ENCODE measurements at regions not wholly inside any gene's neighbourhood (a gene's known extent, or its start where the extent isn't known, plus 50 kb on each side); places are given as distances from the start of the nearest gene placed in this dataset.

DNA sequence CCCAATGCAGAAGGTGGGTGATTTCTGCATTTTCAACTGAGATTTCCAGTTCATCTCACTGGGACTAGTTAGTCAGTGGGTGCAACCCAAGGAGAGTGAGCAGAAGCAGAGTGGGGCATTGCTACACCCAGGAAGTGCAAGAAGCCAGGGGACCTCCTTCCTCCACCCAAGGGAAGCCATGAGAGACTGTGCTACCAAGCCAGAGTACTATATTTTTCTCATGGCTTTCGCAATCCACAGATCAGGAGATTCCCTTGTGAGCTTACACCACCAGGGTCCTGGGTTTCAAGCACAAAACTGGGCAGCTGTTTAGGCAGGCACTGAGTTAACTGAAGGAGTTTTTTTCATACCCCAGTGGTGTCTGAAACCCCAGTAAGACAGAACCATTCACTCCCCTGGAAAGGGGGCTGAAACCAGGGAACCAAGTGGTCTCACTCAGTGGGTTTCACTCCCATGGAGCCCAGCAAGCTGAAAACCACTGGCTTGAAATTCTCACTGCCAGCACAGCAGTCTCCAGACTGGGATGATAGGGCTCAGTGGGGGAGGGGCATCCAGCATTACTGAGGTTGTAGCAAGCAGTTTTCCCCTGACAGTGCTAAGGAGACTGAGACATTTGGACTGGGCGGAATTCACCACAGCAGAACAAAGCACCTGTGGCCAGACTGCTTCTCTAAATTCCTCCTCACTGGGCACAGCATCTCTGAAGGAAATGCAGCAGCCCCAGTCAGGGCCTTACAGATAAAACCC is 903.4 kb downstream of the TECRL start:
- DNase-seq (ENCODE audit: low spot score), result no peak

DNA sequence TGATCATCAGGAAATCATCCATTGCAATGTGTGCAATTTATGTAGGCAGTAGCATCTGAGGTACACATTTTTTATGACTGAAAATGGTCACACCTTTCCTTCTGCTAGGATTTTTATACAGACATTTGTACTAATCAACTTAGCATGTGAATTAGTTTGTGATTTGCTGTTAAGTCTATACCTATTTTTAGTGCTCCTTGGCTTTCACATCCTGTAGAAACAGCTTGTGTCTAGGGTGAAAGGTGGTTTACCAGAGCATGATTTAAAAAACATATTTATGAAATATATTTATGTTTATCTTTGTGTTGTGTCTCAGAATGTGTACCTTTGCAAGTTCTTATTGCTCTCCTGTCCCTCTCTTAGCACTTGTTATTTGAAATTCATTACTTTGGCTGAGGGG is 916.0 kb downstream of the TECRL start:
- DNase-seq (ENCODE audit: low spot score), result no peak

DNA sequence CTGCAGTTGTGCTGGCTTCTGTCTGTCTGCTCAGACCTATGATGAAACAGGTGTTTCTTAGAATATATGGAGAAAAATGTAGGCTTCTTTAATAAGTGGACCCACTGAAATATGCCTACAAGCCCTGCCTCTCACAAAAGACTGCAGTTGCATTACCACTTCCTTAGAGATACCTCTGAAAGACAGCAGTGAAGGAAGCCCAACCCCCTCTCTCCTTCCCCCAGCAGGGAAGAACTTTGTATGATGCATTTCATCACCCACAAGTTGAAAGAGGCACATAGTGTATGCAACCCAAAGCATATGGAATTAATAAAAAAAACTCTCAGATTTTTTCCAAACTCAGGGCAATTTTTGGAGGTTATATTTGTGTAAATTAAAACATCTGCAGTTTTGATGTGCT is 916.7 kb downstream of the TECRL start:
- no peak for DNase-seq (ENCODE audit: low spot score)

DNA sequence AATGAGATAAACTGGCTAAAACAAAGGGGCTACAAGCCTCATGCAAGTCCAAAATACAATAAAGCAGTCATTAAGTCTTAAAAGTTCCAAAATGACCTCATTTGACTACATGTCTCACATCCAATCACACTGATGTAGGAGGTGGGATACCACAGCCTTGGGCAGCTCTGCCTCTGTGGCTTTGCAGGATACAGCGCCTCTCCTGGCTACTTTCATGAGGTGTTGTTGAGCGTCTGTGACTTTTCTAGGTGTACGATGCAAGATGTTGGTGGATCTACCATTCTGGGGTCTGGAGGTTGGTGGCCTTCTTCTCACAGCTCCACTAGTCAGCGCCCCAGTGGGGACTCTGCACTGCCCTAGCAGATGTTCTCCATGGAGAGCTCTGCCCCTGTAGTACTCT is 944.9 kb downstream of the TECRL start:
- DNase-seq (ENCODE audit: low spot score), result no peak

DNA sequence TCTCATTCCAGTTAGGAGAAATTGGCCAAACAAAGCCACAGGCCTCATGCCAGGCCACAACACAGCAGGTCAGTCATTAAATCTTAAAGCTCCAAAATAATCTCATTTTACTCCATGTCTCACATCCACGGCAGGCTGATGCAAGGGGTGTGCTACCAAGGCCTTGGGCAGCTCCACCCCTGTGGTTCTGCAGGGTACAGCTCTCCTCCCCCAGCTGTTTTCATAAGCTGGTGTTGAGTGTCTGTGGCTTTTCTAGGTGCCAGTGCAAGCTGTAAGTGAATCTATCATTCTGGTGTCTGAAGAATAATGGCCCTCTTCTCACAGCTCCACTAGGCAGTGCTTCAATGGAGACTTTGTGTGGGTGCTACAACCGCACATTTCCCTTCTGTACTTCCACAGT is 949.2 kb downstream of the TECRL start:
- no peak for DNase-seq (ENCODE audit: low spot score)

DNA sequence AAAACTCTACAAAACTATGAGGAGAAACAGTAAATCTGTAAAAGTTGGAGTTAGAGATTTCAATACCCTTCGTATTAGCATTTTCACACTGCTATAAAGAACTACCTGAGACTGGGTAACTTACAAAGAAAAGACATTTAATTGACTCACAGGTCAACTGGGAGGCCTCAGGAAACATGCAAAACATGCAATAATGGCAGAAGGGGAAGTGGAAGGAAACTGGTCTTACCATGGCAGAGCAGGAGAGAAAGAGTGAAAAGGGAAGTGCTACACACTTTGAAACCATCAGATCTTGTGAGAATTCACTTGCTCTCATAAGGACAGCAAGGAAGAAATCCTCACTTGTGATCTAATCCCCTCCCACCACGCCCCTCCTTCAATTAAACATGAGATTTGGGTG is 949.9 kb downstream of the TECRL start:
- no peak for DNase-seq (ENCODE audit: low spot score)

DNA sequence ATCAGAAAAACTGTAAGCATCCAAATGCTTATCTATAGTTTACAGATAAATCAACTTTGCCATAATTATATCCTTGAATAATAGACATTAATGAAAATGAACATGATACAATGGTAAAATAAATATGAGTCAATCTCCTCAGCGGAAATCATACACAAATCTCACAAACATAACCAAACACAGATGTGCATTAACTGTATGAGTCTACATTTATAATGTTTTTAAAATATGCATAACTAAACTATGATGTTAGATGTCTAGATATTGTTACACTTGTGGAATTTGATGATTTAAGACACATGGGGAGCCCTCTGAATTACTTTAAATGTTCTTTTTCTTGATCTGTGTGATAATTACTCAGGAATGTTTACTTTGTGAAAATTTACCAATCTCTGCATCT is 951.2 kb downstream of the TECRL start:
- DNase-seq (ENCODE audit: low spot score), result no peak

DNA sequence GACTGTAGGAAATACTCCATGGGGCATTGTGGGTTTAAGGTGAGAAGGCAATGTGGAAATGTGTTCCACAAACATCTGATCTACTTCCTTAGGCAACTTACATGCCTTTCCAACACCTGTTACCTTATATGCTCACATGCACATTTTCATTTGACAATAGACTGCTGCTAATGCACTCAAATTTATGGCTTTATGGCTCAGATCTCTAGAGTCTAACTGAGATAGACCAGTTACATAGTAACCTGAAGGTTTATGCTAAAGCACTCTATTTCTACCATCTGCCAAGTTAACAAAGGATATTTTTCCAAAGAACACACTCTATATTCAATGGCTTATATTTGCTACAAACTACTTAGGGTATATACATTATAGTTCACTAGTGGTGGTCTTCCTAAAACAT is 969.0 kb downstream of the TECRL start:
- DNase-seq (ENCODE audit: low spot score), result no peak

DNA sequence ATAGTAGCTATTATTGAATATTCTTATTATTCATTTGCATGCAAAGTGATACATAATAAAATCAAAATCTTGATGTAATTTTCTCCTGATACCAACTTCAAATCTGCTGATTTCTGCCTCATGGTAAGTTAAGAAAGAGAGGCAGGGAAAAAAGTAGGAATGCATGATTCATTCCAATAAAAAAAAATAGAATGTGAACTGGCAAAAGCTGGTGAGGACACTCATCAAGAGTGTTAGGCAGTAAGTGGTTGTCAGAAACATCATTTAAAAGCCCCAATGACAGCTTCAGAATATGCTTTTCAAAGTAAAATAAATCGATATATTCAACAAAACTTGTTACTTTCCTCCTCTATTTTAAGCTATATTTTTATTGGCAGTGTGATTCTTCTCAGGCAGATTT is 979.1 kb downstream of the TECRL start:
- no peak for DNase-seq (ENCODE audit: low spot score)

DNA sequence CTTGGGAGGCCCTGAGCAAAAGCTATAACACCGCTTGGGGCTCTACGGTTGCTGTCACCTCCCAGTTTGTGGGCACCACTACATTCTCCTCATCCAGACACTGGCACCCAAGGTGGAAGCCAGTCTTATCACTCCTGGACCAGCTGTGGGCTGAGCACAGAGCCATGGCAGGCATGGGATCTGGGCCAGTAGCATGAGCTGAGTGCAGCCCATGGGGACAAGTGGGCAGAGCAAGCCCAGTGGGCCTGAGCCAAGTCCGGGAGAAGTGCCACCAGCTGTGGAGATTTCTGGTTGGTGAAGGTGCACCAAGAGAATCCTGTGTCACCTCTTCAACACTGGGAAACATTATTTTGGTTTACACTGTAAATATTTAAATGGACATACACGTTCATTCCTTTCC is 1013.0 kb downstream of the TECRL start:
- no peak for DNase-seq (ENCODE audit: low spot score)

DNA sequence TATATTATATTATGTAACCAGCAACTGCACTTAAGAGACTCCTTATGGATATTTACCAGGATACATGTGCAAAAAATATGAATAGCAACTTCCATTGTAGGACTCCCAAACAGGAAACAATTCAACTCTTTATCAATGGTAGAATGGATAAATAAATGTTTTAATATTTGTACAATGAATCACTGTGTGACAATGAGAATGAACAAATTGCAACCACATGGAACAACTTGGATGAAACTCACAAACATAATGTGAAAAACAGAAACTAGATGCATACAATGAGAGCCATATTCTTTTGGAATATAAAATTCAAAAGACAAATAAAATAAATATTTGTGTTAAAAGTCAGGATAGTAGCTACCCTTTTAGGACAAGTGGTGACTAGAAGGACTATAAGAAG is 1015.7 kb downstream of the TECRL start:
- no peak for DNase-seq (ENCODE audit: low spot score)

DNA sequence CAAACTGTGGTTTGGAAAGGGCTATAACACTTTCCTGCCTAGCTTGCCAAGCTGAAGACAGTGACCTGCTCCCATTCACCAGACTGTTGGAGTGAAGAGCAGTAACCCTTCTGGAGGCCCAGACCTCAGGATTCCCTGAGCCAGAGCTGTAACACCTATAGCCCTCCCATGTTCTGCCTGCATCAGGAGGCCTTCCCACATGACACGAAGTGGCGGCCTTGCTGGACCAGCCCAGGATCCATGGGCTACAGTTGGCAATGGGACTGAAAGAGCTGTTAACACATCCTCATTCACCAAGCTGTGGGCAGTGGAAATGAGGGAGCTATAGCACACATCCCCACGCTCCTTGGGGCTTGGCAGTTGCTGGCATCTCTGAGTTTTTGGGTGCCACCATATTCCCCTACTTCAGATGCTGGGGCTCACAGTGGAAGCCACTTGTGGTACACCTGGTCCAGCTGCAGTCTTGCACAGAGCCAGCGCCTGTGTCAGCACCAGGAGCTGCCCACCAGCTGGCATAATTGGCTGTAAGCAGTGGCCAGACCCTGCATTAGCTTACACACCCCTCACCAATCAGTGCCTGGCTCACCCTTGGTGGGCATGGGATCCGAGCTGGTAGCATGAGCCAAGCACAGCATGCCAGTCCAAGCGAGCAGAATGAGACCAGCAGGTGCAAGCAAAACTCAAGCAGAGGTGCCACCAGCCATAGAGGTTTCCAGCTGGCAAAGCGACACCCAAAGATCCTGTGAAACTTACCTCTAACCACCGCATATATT is 1029.3 kb downstream of the TECRL start:
- DNase-seq (ENCODE audit: low spot score), result no peak

DNA sequence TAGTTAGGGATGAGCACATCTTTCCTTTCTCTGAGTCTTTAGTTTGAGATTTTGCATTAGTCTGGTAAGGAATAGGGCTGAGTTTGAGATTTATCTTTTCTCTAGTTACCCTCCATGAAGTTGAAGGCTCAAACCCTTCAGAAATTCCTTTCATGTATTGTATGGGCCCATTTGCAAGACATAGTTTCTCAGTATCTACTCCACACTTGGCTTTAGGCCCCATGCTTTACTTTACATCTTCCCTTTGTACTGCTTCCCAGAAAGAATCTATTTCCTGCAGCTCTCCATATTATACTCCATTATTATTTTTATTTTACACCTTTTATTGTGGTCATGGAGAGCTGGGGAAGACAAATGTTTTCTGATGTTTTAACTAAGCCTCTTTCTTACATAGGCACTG is 1038.2 kb downstream of the TECRL start:
- DNase-seq (ENCODE audit: low spot score), result no peak

DNA sequence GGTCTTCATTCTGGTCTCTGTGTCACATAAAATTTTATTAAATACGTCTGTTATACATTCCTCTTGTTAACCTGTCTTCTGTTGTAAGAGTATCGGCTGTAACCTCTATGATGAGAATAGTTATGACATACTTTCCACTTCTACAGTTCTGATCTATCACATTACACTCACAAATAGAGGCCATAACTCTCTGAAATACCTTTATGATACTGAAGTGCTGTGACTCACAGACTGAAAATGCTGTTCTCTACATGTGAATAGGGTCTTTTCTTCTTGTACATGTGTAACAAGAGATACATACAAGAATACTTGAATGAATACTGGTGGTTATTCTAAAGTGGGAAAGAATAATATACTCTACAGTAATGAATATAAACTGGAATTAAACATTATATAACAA is 1047.6 kb downstream of the TECRL start:
- no peak for DNase-seq (ENCODE audit: low spot score)

DNA sequence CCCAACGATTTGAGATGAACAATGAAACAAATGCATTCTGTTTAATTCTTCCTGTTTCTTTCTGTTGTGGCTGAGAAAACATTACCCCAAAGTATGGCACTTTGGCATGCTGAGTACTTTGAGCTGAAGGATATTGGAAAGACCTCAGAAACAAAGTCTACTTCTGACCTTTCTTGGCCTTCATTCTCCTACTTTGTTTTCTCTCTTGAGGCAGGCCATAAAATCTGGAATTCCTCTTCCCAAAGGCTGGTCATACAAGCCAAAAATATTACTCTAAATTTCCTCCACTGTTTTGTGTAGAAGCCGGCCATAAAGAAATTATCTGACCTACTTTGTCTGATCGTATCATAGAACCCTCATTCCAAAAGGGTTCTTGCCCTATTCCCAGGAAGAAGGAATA is 1048.2 kb downstream of the TECRL start:
- DNase-seq (ENCODE audit: low spot score), result no peak

DNA sequence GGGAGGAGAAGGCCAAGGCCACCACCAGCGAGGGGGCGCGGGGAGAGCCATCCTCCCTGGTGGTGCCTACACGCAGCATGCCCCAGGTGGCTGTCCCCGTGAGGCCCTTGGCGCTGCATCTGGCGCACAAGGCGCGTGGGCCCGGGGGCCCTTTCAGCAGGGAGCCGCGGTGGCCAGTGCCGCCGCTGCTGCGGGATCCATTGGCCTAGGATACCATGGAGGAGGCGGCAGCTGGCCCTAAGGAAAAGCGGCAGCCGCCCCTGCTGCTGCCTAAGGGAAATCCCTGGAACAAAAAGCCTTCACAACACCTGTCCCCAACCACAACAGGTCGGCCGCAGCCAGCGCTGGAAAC is 1059.6 kb downstream of the TECRL start:
- no peak for DNase-seq (ENCODE audit: low spot score)

DNA sequence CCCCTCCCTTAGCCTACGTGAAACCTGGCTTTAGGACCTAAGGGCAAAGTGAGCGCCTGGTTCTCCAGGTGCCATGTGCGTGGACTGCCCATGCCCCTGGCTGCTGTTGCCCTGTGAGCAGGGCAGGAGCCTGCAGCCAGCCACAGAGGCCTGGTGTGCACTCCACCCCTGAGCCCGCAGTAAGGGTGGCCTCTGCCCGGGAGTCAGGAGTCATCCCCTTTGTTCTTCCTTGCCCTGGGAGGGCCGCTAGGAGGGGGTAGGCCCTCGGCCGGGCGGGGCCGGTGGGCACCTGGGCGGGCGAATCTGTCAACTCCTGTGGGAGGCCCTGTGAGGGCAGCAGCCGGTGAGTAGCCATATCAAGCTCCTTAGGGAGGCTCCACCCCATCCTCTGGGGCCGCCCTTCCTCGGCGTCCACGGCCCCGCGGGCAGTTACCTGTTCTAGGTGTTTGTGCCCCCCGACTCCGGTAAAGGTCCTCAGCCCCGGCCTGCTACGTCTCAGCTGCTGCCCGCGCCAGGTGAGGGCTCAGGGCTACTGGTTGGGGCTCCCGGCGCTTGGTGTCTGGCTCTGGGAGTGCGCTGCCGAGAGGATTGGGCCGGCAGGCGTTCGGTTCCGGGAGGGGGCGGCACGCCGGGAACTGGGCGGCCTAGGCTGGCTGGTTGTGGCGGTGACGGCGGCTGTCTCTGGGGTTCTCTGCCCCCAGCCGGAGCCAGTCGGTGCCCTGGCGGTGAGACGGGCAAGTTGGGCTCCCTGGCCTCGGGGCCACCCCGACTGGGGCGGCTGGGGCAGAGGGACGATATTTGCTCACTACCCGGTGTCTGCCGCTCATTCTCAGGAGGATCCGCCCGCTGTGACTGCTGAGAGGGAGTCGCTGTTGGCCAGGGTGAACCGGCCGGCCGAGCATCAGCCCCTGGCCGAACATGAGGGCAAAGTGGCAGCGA is 1060.2 kb downstream of the TECRL start:
- no peak for DNase-seq (ENCODE audit: low spot score)

DNA sequence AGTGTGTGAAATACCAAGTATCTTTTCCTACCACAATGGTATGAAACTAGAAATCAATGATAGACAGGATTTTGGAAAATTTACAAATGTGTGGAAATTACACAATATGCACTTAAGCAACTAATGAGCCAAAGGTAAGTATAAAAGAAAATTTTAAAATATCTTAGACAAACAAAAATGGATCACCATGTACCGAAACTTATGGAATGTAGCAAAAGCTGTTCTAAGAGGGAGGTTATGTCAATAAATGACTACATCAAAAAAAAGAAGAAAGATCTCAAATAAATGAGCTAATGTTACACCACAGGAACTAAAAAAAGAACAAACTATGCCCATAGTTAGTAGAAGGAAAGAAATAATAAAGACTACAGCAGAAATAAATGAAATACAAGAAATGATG is 1084.1 kb downstream of the TECRL start:
- DNase-seq (ENCODE audit: low spot score), result no peak

DNA sequence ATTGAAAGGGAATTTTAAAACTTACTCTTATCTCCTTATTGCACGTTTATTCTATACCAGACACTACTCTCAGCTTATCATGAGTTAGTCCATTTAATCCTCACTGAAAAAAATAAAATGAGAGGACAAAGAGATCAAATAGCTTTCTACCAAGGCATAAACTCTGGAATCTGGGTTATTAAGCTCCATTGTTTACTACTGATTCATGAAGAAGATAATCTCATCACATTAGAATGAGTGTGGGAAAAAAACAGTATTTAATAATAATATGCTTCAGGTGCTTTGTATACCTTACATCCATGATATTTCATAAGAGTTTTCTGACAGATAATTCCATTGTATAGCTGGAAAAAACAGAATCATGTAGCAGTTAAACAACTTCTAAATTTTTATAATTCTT is 1092.6 kb downstream of the TECRL start:
- DNase-seq (ENCODE audit: low spot score), result no peak

DNA sequence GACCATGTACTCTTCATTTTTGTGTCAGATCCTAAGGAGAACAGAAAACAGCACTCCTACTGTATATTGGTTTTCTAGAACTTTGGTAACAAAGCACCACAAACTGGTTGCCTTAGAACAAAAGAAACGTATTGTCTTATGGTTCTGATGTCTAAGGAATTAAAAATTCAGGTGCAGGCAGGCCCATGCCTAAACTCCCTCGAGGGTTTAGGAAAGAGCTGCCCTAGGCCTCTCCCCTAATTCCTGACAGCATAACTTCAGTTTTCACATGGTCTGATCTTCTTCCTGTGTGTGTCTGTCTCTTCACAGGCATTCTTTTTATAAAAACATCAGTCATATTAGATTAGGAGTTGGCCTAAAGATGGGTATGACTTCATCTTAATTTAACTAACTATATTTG is 1093.6 kb downstream of the TECRL start:
- no peak for DNase-seq (ENCODE audit: low spot score)

DNA sequence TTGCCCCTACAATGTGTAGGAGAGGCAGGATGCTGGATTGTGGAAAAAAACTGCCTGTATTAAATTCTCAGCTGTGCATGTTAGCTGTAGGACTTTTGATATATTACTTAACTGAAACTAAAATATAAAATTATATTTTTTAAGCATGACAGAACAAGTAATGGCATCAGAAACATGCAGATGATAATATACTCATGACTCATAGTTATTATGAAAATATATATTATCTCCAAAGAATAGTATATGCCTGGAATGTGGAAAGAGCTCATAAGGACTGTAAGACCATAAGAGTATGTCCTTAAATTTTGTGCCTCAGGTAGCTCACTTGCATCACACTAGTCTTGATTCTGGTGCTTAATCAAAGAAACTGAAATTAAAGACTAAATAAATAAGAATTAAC is 1100.6 kb downstream of the TECRL start:
- DNase-seq (ENCODE audit: low spot score), result no peak

DNA sequence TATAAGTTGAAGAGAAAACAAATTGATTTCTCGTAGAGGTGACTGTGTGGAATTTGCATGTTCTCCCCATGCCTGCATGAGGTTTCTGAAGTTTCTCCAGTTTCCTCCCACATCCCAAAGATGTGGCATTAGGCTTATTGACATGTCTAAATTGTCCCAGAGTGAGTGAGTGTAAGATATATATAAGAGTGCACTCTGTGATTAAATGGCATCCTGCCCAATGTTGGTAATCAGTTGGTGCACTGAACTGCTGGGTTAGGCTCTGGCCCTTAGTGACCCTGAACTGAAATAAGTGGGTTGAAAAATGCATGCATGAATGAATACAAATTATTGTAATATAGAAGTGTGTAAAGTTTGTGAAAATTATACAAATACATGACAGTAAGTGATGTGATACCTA is 1106.5 kb downstream of the TECRL start:
- no peak for DNase-seq (ENCODE audit: low spot score)
